SU-DHL-6 (cell line): ENCODE measurements at regions not wholly inside any gene's neighbourhood (a gene's known extent, or its start where the extent isn't known, plus 50 kb on each side); places are given as distances from the start of the nearest gene placed in this dataset.

Source experiments
- CTCF ChIP-seq: fragments of 200-600 bp; sonication (generic); IDR thresholded peaks from one replicate; pipeline ENCODE4 v1.5.1; 2017; ENCODE audit warnings: antibody characterized with exemption, mild to moderate bottlenecking, low read length, moderate library complexity; ENCODE audit not compliant: insufficient read depth, poor library complexity, severe bottlenecking
- EZH2phosphoT487 ChIP-seq: fragments of 200-600 bp; sonication (generic), shearing (Covaris generic); conservative IDR thresholded peaks from 2 replicates; pipeline ENCODE4 v1.6.1; 2018; ENCODE audit warnings: mild to moderate bottlenecking, antibody characterized with exemption, low read length, moderate library complexity, mixed read lengths

GRCh38 chr1:194055536-194055935 lies 869.1 kb upstream of the B3GALT2 start:
- no peak for TF ChIP-seq CTCF
- TF ChIP-seq EZH2phosphoT487: no peak
